Stimulated activated naive CD8-positive, alpha-beta T cell treated with anti-CD3 and anti-CD28 coated beads, Interleukin-15, Interleukin-2, amounts not matched to agents 100 ng/mL and 50 ng/mL, for 24 hours (primary cell): ENCODE measurements at regions not wholly inside any gene's neighbourhood (a gene's known extent, or its start where the extent isn't known, plus 50 kb on each side); places are given as distances from the start of the nearest gene placed in this dataset.

Source experiments
- H3K27ac Mint-ChIP-seq: one replicate; pipeline ENCODE4 v1.8.0; 2021; ENCODE audit warnings: mild to moderate bottlenecking, mixed read lengths
- H3K27me3 Mint-ChIP-seq: one replicate; pipeline ENCODE4 v1.8.0; 2021; ENCODE audit warnings: mixed read lengths
- H3K36me3 Mint-ChIP-seq: one replicate; pipeline ENCODE4 v1.8.0; 2021; ENCODE audit warnings: low read depth, mixed read lengths
- H3K4me1 Mint-ChIP-seq: one replicate; pipeline ENCODE4 v1.8.0; 2021; ENCODE audit warnings: low read depth, mixed read lengths
- H3K4me3 Mint-ChIP-seq: one replicate; pipeline ENCODE4 v1.8.0; 2021; ENCODE audit warnings: mild to moderate bottlenecking, mixed read lengths
- H3K9me3 Mint-ChIP-seq: one replicate; pipeline ENCODE4 v1.8.0; 2021; ENCODE audit warnings: mixed read lengths

GRCh38 chr11:11038352-11038751, 180.5 kb upstream of the ZBED5 start:
- peaks cover 4% of the 10 kb centered on the region for H3K27me3 Mint-ChIP-seq
- H3K4me1 Mint-ChIP-seq = no peaks in the 10 kb centered on the region
- no peaks in the 10 kb centered on the region for H3K9me3 Mint-ChIP-seq
- H3K27ac Mint-ChIP-seq = no peak overlapping the region
- no peak overlapping the region for H3K4me3 Mint-ChIP-seq
- no peaks in the 10 kb centered on the region for H3K36me3 Mint-ChIP-seq

GRCh38 chr11:11036848-11037732, 179.2 kb upstream of the ZBED5 start:
- H3K36me3 Mint-ChIP-seq = no peaks in the 10 kb centered on the region
- no peaks in the 10 kb centered on the region for H3K4me1 Mint-ChIP-seq
- H3K27ac Mint-ChIP-seq = no peak overlapping the region
- H3K9me3 Mint-ChIP-seq = no peaks in the 10 kb centered on the region
- H3K4me3 Mint-ChIP-seq = no peak overlapping the region
- peaks cover 4% of the 10 kb centered on the region for H3K27me3 Mint-ChIP-seq

- H3K9me3 Mint-ChIP-seq = no peaks in the 10 kb centered on the region
- peaks cover 4% of the 10 kb centered on the region for H3K27me3 Mint-ChIP-seq
- H3K4me1 Mint-ChIP-seq = no peaks in the 10 kb centered on the region
- no peaks in the 10 kb centered on the region for H3K36me3 Mint-ChIP-seq
- H3K27ac Mint-ChIP-seq = no peak overlapping the region
- no peak overlapping the region for H3K4me3 Mint-ChIP-seq
Observed at GRCh38 chr11:11036185-11036847, 178.5 kb upstream of the ZBED5 start.

GRCh38 chr11:11035331-11035730, 177.5 kb upstream of the ZBED5 start:
- Mint-ChIP-seq H3K27ac (no peak overlapping the region), H3K4me3 (no peak overlapping the region), H3K4me1 (no peaks in the 10 kb centered on the region), H3K36me3 (no peaks in the 10 kb centered on the region), H3K27me3 (peaks cover 4% of the 10 kb centered on the region), H3K9me3 (no peaks in the 10 kb centered on the region)

- Mint-ChIP-seq H3K27me3 (peaks cover 4% of the 10 kb centered on the region), H3K9me3 (no peaks in the 10 kb centered on the region), H3K36me3 (no peaks in the 10 kb centered on the region), H3K27ac (no peak overlapping the region), H3K4me1 (no peaks in the 10 kb centered on the region), H3K4me3 (no peak overlapping the region)
Observed at GRCh38 chr11:11034476-11034875, 176.6 kb upstream of the ZBED5 start.

GRCh38 chr11:11032066-11032465, 174.2 kb upstream of the ZBED5 start:
- H3K27ac Mint-ChIP-seq = no peak overlapping the region
- H3K4me3 Mint-ChIP-seq = no peak overlapping the region
- peaks cover 4% of the 10 kb centered on the region for H3K27me3 Mint-ChIP-seq
- H3K4me1 Mint-ChIP-seq = no peaks in the 10 kb centered on the region
- no peaks in the 10 kb centered on the region for H3K9me3 Mint-ChIP-seq
- H3K36me3 Mint-ChIP-seq = no peaks in the 10 kb centered on the region

- no peak overlapping the region for H3K27ac Mint-ChIP-seq
- H3K9me3 Mint-ChIP-seq = no peaks in the 10 kb centered on the region
- H3K27me3 Mint-ChIP-seq = no peaks in the 10 kb centered on the region
- H3K4me3 Mint-ChIP-seq = no peak overlapping the region
- no peaks in the 10 kb centered on the region for H3K4me1 Mint-ChIP-seq
- no peaks in the 10 kb centered on the region for H3K36me3 Mint-ChIP-seq
Observed at GRCh38 chr11:11029027-11029426, 171.2 kb upstream of the ZBED5 start.

GRCh38 chr11:11028017-11028692, 170.3 kb upstream of the ZBED5 start:
- Mint-ChIP-seq H3K36me3 (no peaks in the 10 kb centered on the region), H3K27me3 (no peaks in the 10 kb centered on the region), H3K9me3 (no peaks in the 10 kb centered on the region), H3K4me1 (no peaks in the 10 kb centered on the region), H3K27ac (no peak overlapping the region), H3K4me3 (no peak overlapping the region)

- H3K36me3 Mint-ChIP-seq = no peaks in the 10 kb centered on the region
- H3K9me3 Mint-ChIP-seq = no peaks in the 10 kb centered on the region
- no peak overlapping the region for H3K27ac Mint-ChIP-seq
- H3K4me1 Mint-ChIP-seq = no peaks in the 10 kb centered on the region
- no peak overlapping the region for H3K4me3 Mint-ChIP-seq
- no peaks in the 10 kb centered on the region for H3K27me3 Mint-ChIP-seq
Observed at GRCh38 chr11:11027288-11027687, 169.4 kb upstream of the ZBED5 start.

GRCh38 chr11:11025087-11025486, 167.2 kb upstream of the ZBED5 start:
- Mint-ChIP-seq H3K4me1 (no peaks in the 10 kb centered on the region), H3K4me3 (no peak overlapping the region), H3K27ac (no peak overlapping the region), H3K9me3 (no peaks in the 10 kb centered on the region), H3K27me3 (no peaks in the 10 kb centered on the region), H3K36me3 (no peaks in the 10 kb centered on the region)

- H3K4me3 Mint-ChIP-seq = no peak overlapping the region
- no peaks in the 10 kb centered on the region for H3K9me3 Mint-ChIP-seq
- no peaks in the 10 kb centered on the region for H3K4me1 Mint-ChIP-seq
- no peak overlapping the region for H3K27ac Mint-ChIP-seq
- H3K27me3 Mint-ChIP-seq = no peaks in the 10 kb centered on the region
- no peaks in the 10 kb centered on the region for H3K36me3 Mint-ChIP-seq
Observed at GRCh38 chr11:11022125-11022730, 164.4 kb upstream of the ZBED5 start.

- H3K9me3 Mint-ChIP-seq = no peaks in the 10 kb centered on the region
- H3K27me3 Mint-ChIP-seq = no peaks in the 10 kb centered on the region
- no peak overlapping the region for H3K27ac Mint-ChIP-seq
- no peaks in the 10 kb centered on the region for H3K4me1 Mint-ChIP-seq
- H3K36me3 Mint-ChIP-seq = no peaks in the 10 kb centered on the region
- H3K4me3 Mint-ChIP-seq = no peak overlapping the region
Observed at GRCh38 chr11:11021563-11021962, 163.7 kb upstream of the ZBED5 start.

- Mint-ChIP-seq H3K27me3 (no peaks in the 10 kb centered on the region), H3K36me3 (no peaks in the 10 kb centered on the region), H3K9me3 (no peaks in the 10 kb centered on the region), H3K4me1 (no peaks in the 10 kb centered on the region), H3K4me3 (no peak overlapping the region), H3K27ac (no peak overlapping the region)
Observed at GRCh38 chr11:11020747-11021149, 162.9 kb upstream of the ZBED5 start.

GRCh38 chr11:11020219-11020726, 162.4 kb upstream of the ZBED5 start:
- H3K27ac Mint-ChIP-seq = no peak overlapping the region

GRCh38 chr11:11016943-11017342, 159.1 kb upstream of the ZBED5 start:
- Mint-ChIP-seq H3K4me3 (no peak overlapping the region), H3K4me1 (peaks cover 3% of the 10 kb centered on the region), H3K36me3 (no peaks in the 10 kb centered on the region), H3K27me3 (no peaks in the 10 kb centered on the region), H3K9me3 (no peaks in the 10 kb centered on the region), H3K27ac (no peak overlapping the region)

More at GRCh38 chr11:11020219-11020726, 162.4 kb upstream of the ZBED5 start:
- Mint-ChIP-seq H3K4me3 (no peak overlapping the region), H3K9me3 (no peaks in the 10 kb centered on the region), H3K4me1 (no peaks in the 10 kb centered on the region), H3K27me3 (no peaks in the 10 kb centered on the region), H3K36me3 (no peaks in the 10 kb centered on the region)
